ENCODE measurements at regions not wholly inside any gene's neighbourhood (a gene's known extent, or its start where the extent isn't known, plus 50 kb on each side); places are given as distances from the start of the nearest gene placed in this dataset.

GRCh38 chr1:84759756-84760155 lies 69.5 kb upstream of the SSX2IP start:
- DNase-seq, result no peak

- DNase-seq, result no peak
Observed at GRCh38 chr1:84758968-84759491, 68.8 kb upstream of the SSX2IP start.

DNA sequence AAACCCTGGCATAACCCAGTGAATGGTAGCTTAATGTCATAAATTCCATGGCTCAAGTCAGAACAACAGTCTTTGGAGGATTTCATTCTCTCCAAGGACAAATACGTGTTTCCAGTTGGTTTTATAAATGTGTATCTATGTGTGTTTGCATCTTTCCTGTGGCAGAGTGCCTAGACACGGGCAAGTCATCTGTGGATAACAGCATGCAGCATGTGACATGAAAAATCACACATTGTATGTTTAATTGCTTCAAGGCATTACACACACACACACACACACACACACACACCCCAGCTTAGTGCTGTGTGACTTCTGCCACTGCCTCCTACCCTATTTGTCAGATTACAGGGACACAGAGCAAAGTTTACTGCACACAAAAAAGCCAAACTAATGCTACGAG lies 68.2 kb upstream of the SSX2IP start:
- DNase-seq, result no peak

DNA sequence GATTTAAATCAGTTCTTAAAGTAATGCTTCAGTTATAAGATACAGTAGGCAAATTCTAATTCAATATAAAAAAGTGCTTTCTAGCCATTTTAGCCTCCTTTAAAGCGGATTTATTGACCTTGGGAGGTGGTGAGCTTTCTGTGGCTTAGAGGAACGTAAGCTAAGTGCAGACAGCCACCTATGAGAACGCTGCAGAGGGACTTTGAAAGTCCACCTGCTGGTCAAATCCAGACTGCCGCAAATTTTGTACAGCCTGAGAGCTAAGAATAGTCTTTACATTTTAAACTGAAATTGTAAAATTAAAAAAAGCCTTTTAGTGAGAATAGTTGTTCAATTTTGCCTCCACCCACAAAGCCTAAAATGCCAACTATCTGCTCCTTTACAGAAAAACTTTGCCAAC lies 67.0 kb upstream of the SSX2IP start:
- DNase-seq, result no peak

GRCh38 chr1:84756455-84757082 lies 66.3 kb upstream of the SSX2IP start:
- DNase-seq, result no peak

DNA sequence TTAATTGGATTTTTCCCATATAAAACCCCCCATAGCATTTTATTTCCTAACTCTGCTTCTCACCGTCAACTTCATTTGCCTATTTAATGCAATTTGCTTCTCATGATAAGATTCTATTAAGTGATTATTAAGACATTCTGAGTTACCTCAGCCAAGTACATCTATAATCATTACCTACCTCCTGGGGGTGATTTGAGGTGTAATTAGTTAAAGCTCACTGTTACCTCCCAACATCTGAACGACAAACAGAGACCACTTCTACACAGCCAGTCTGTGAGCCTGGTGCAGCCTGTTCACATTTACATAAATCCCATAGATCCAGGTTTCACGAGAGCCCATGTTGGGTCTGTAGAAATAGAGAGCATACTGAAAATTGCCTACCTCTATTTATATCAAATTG lies 65.7 kb upstream of the SSX2IP start:
- no peak for DNase-seq

GRCh38 chr1:84755216-84755615 lies 65.0 kb upstream of the SSX2IP start:
- DNase-seq, result no peak

GRCh38 chr1:84754386-84754703 lies 64.1 kb upstream of the SSX2IP start:
- no peak for DNase-seq

- peak; percentile 75 for DNase-seq
Observed at GRCh38 chr1:84753516-84754385, 63.5 kb upstream of the SSX2IP start.

GRCh38 chr1:84750110-84750730 lies 60.0 kb upstream of the SSX2IP start:
- no peak for DNase-seq

DNA sequence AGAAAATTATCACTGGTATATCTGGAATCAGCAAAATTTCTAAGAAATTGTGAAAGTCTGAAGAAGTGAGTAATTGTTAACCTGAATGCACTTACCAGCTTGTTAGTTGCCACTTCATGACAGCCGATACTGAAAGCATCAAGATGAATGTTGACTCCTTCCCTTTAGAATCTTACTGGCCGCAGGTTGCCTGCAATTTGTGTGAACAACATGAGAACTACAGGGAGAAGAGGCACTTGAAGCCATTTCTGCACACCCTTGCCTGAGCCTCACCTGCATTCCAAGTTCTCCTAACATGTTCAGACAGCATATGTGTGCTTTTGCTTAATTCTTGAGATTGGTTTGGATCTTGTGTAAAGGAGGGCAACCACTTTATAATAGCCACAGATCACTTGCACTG lies 59.2 kb upstream of the SSX2IP start:
- DNase-seq, result peak; percentile 18

DNA sequence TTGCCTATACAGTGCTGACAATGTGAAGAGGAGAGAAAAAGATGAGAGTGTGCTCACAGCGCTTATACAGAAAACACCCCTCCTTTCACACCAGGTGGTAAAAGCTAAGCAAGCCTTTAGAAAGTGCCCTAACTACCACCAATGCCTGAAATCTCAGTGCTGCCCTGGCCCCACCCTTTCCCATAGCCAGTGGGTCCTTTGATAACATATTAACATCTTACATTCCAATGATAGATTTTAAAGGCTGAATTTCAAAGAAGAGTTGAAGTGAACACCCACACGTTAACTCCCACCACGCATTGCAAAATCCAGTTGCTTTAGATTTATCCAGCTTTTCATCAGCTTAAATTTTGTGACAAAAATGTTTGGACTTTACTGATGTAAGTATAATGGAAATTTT lies 58.1 kb upstream of the SSX2IP start:
- DNase-seq, result no peak

GRCh38 chr1:84745857-84746256 lies 55.6 kb upstream of the SSX2IP start:
- DNase-seq, result no peak

- peak; percentile 17 for DNase-seq
Observed at GRCh38 chr1:84743896-84744295, 53.6 kb upstream of the SSX2IP start.

- no peak for DNase-seq
Observed at GRCh38 chr1:84742653-84743052, 52.4 kb upstream of the SSX2IP start.

DNA sequence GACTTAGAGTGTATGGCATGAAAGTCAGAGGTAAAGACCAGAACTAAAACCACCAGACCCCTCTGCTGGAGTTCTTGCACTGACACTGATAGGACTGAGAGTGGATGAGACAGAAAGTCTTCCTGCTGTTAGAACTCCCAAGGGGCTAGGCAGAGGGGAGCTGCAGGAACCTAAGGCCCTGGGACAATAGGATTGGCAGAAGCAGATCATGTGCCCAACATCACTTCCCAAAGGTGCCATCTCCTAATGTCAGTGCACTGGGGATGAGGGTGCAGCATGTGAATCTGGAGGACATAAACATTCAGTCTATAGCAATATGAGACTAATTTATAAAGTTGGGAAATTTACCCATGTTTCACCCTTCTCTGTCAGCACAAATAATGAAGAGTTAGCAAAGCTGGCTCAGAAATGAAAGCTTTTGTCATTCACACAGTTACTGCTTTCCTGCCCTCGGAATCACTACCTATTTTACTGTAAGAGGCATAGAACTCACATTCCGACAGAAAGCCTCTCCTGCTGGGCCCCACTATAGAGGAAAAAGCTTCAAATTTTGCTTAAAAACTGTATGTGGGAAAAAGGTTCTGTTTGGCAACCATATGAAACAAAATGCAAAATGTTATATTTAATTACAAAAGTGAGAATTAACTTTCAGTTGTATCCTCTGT lies 49.9 kb upstream of the SSX2IP start:
- DNase-seq, result no peak
